ENCODE measurements at regions not wholly inside any gene's neighbourhood (a gene's known extent, or its start where the extent isn't known, plus 50 kb on each side); places are given as distances from the start of the nearest gene placed in this dataset.

GRCh38 chr2:16828044-16828827 is 162.6 kb upstream of the CYRIA start:
- Histone ChIP-seq H3K9me2 (ENCODE audit: insufficient read depth) (no peaks in the 10 kb centered on the region), H3K4me3 (replicated peaks in 1 of 2; ENCODE audit: low read depth in 1 of 2, low read length in 2 of 2) (no peak overlapping the region), H3K79me2 (ENCODE audit: insufficient read depth, low read length) (no peaks in the 10 kb centered on the region), H3K4me2 (ENCODE audit: low read length) (no peak overlapping the region), H3K36me3 (ENCODE audit: control insufficient read depth in 1 of 2, insufficient read depth in 2 of 2, low read length in 2 of 2) (no peaks in the 10 kb centered on the region), H2AFZ (ENCODE audit: low read depth, low read length, poor library complexity, severe bottlenecking) (no peak overlapping the region), H3K9ac (ENCODE audit: low read length) (no peak overlapping the region), H4K20me1 (ENCODE audit: insufficient read depth) (no peaks in the 10 kb centered on the region), H3K4me1 (ENCODE audit: control insufficient read depth in 1 of 2, insufficient read depth in 2 of 2, low read length in 2 of 2) (no peaks in the 10 kb centered on the region), H3K27ac (ENCODE audit: low read depth, low read length) (no peak overlapping the region), H3K27me3 (ENCODE audit: insufficient read depth, low read length) (peaks cover 13% of the 10 kb centered on the region; the same call in 1 of the 2 replicates), H3K9me3 (ENCODE audit: control insufficient read depth in 1 of 2, insufficient read depth in 1 of 2, low read depth in 1 of 2, low read length in 2 of 2) (no peaks in the 10 kb centered on the region)
- ATAC-seq (no peak), DNase-seq (ENCODE audit: low read depth, low spot score) (no peak)
- ChIA-PET CTCF (no interaction called here), POLR2A (no interaction called here), RAD21 (ENCODE audit: low non-redundant PET in 1 of 2, low total read pairs in 2 of 2, uncharacterized antibody in 2 of 2, unreplicated experiment in 2 of 2) (no interaction called here)
- intact Hi-C loops (cut with micrococcal nuclease), result no loop called here
- BruUV-seq (replicated peaks), result no TSS peak
- TF ChIP-seq EZH2phosphoT487 (IDR thresholded peaks at IDR 0.05; ENCODE audit: borderline replicate concordance) (no peak), RAD21 (IDR thresholded peaks at IDR 0.05; ENCODE audit: low read depth) (no peak), CTCF (IDR thresholded peaks at IDR 0.05 in 2 of 3, conservative IDR thresholded peaks at IDR 0.05 in 1 of 3; ENCODE audit: borderline replicate concordance in 1 of 3, insufficient read depth in 1 of 3, low read depth in 2 of 3, low read length in 2 of 3) (no peak), SRF (IDR thresholded peaks at IDR 0.05; ENCODE audit: low read depth) (no peak)

GRCh38 chr2:16824472-16824871 is 158.8 kb upstream of the CYRIA start:
- H3K9me3 ChIP-seq (ENCODE audit: control insufficient read depth in 1 of 2, insufficient read depth in 1 of 2, low read depth in 1 of 2, low read length in 2 of 2), result no peaks in the 10 kb centered on the region
- no peak overlapping the region for H3K27ac ChIP-seq (ENCODE audit: low read depth, low read length)
- no peak overlapping the region for H3K4me2 ChIP-seq (ENCODE audit: low read length)
- H3K9ac ChIP-seq (ENCODE audit: low read length), result no peak overlapping the region
- ATAC-seq (no peak), DNase-seq (ENCODE audit: low read depth, low spot score) (no peak)
- no peak overlapping the region for H3K4me3 ChIP-seq (replicated peaks in 1 of 2; ENCODE audit: low read depth in 1 of 2, low read length in 2 of 2)
- no TSS peak for BruUV-seq (replicated peaks)
- H3K27me3 ChIP-seq (ENCODE audit: insufficient read depth, low read length), result peaks cover 12% of the 10 kb centered on the region; the same call in 1 of the 2 replicates
- H2AFZ ChIP-seq (ENCODE audit: low read depth, low read length, poor library complexity, severe bottlenecking), result no peak overlapping the region
- intact Hi-C loops (cut with micrococcal nuclease), result no loop called here
- no peaks in the 10 kb centered on the region for H3K36me3 ChIP-seq (ENCODE audit: control insufficient read depth in 1 of 2, insufficient read depth in 2 of 2, low read length in 2 of 2)
- RAD21 ChIA-PET (ENCODE audit: low non-redundant PET in 1 of 2, low total read pairs in 2 of 2, uncharacterized antibody in 2 of 2, unreplicated experiment in 2 of 2), result no interaction called here
- H3K79me2 ChIP-seq (ENCODE audit: insufficient read depth, low read length), result no peaks in the 10 kb centered on the region
- H3K4me1 ChIP-seq (ENCODE audit: control insufficient read depth in 1 of 2, insufficient read depth in 2 of 2, low read length in 2 of 2), result no peaks in the 10 kb centered on the region
- CTCF ChIA-PET, result no interaction called here
- TF ChIP-seq ELF1 (IDR thresholded peaks at IDR 0.05; ENCODE audit: borderline replicate concordance, low read depth), result no peak
- TF ChIP-seq SP1 (IDR thresholded peaks at IDR 0.05; ENCODE audit: low read depth), result no peak
- TF ChIP-seq, protein P1, sequence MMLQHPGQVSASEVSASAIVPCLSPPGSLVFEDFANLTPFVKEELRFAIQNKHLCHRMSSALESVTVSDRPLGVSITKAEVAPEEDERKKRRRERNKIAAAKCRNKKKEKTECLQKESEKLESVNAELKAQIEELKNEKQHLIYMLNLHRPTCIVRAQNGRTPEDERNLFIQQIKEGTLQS (IDR thresholded peaks at IDR 0.05), result no peak
- TF ChIP-seq ZFX (IDR thresholded peaks at IDR 0.05), result no peak
- no peak for TF ChIP-seq POLR2A (IDR thresholded peaks at IDR 0.05; ENCODE audit: borderline replicate concordance, extremely low read depth, insufficient read depth, insufficient read length)
- no peak for TF ChIP-seq EZH2 (IDR thresholded peaks at IDR 0.05)
- TF ChIP-seq SRF (IDR thresholded peaks at IDR 0.05; ENCODE audit: low read depth), result no peak
- TF ChIP-seq ZBTB33 (IDR thresholded peaks at IDR 0.05; ENCODE audit: extremely low read depth, insufficient replicate concordance, low read length), result no peak
- no peak for TF ChIP-seq CEBPB (IDR thresholded peaks at IDR 0.05; ENCODE audit: low read depth)
- H4K20me1 ChIP-seq (ENCODE audit: insufficient read depth), result no peaks in the 10 kb centered on the region; the same call in 1 of the 2 replicates
- no peaks in the 10 kb centered on the region for H3K9me2 ChIP-seq (ENCODE audit: insufficient read depth)
- POLR2A ChIA-PET, result no interaction called here

Data from HCT116 (cell line).